ENCODE measurements at regions not wholly inside any gene's neighbourhood (a gene's known extent, or its start where the extent isn't known, plus 50 kb on each side); places are given as distances from the start of the nearest gene placed in this dataset. TPM values are rescaled to one million over a fixed set of nuclear protein-coding genes. Genes with fewer than 3 reads are reported as not detected.

DNA sequence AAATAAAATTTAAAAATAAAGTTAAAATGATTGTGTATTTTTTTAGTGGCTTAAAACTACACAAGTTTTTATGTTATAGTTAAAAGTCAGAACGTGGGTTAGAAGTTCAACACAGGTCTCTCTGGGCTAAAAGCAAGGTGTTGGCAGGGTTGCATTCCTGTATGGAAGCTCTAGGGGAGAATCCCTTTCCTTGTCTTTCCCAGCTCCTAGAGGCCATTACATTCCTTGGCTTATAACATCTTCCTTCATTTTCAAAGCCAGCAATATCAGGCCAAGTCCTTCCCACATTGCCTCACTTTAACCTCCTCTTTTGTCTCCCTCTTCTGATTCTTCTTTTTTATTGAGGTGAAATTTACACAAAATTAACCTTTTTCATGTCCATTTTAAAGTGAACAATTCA lies 52.4 kb upstream of the EEPD1 start:
- H2AK5ac ChIP-seq (ENCODE audit: low read depth, low read length), result no peak overlapping the region
- no peak overlapping the region for H2BK15ac ChIP-seq (ENCODE audit: low read depth, low read length)
- 0 out of 2 replicates have a peak, but pooled peaks cover 2% of the 10 kb centered on the region for H3K9me1 ChIP-seq (ENCODE audit: insufficient read depth, low read length)
- H3K9me3 ChIP-seq (ENCODE audit: control insufficient read depth, insufficient read depth, low read length), result peaks cover 3% of the 10 kb centered on the region; the same call in 1 of the 2 replicates
- TF ChIP-seq CHD1 (IDR thresholded peaks at IDR 0.05; ENCODE audit: low read depth, low read length), result no peak
- TF ChIP-seq RFX5 (IDR thresholded peaks at IDR 0.05; ENCODE audit: low read depth, low read length), result no peak
- TF ChIP-seq MAFK (IDR thresholded peaks at IDR 0.05; ENCODE audit: low read depth, low read length), result no peak
- no peak for TF ChIP-seq SMC3 (IDR thresholded peaks at IDR 0.05; ENCODE audit: low read depth, low read length)
- no peak overlapping the region for H4K5ac ChIP-seq (ENCODE audit: low read depth, low read length)
- H3K18ac ChIP-seq (ENCODE audit: low read depth, low read length), result no peak overlapping the region
- dilution Hi-C loops (cut with HindIII; ENCODE audit: low sequenced_read_pairs, unreplicated experiment) (no loop called here), intact Hi-C loops (cut with micrococcal nuclease) (no loop called here), in situ Hi-C loops (cut with MboI; ENCODE audit: low sequenced_read_pairs) (no loop called here)
- H3K79me1 ChIP-seq (ENCODE audit: low read depth in 1 of 2, low read length in 2 of 2), result no peaks in the 10 kb centered on the region
- H4K8ac ChIP-seq (ENCODE audit: low read depth in 2 of 2, low read length in 2 of 2), result no peak overlapping the region
- no peak overlapping the region for H3K27ac ChIP-seq (ENCODE audit: insufficient read depth, low read length)
- no peak overlapping the region for H3K14ac ChIP-seq (replicated peaks; ENCODE audit: low read depth, low read length)
- H2BK120ac ChIP-seq (ENCODE audit: low read depth, low read length), result no peak overlapping the region
- BruUV-seq (replicated peaks), result no TSS peak
- no peak overlapping the region for H3K4ac ChIP-seq (ENCODE audit: low read depth, low read length)
- H3K4me1 ChIP-seq (ENCODE audit: control insufficient read depth, insufficient read depth, low read length), result no peaks in the 10 kb centered on the region
- ChIA-PET POLR2A (ENCODE audit: unreplicated experiment) (no interaction called here), CTCF (no interaction called here)
- no peaks in the 10 kb centered on the region for H3K36me3 ChIP-seq (ENCODE audit: control insufficient read depth, insufficient read depth, low read length)
- no peak for DNase-seq
- no CpG with 5 or more reads among the region's 1 CpG for WGBS, 2 experiments (ENCODE audit: extremely low coverage in 2 of 2, insufficient read length in 1 of 2)
- H3K4me3 ChIP-seq (ENCODE audit: insufficient read depth, low read depth, low read length), result no peak overlapping the region
- H2BK5ac ChIP-seq (ENCODE audit: low read depth, low read length, poor library complexity, severe bottlenecking), result no peak overlapping the region
- no peak for ATAC-seq (ENCODE audit: low read depth)
- H2AFZ ChIP-seq (replicated peaks; ENCODE audit: low read length, poor library complexity), result no peak overlapping the region
- no peak overlapping the region for H2BK20ac ChIP-seq (ENCODE audit: low read depth, low read length)
- H2AK9ac ChIP-seq (replicated peaks; ENCODE audit: low read depth, low read length, poor library complexity), result no peak overlapping the region
- H4K91ac ChIP-seq (ENCODE audit: insufficient read depth, low read depth, low read length), result no peak overlapping the region
- no peaks in the 10 kb centered on the region for H4K20me1 ChIP-seq (ENCODE audit: insufficient read depth, low read length)
- H3K27me3 ChIP-seq (ENCODE audit: control insufficient read depth, insufficient read depth, low read length), result peaks cover 17% of the 10 kb centered on the region
- H3K4me2 ChIP-seq (ENCODE audit: low read depth, low read length), result no peak overlapping the region
- no peak overlapping the region for H3K23ac ChIP-seq (ENCODE audit: low read depth, low read length)
- no peak overlapping the region for H3K56ac ChIP-seq (ENCODE audit: extremely low read depth, insufficient read depth, low read length)
- H3K9ac ChIP-seq (ENCODE audit: low read depth, low read length), result no peak overlapping the region

Small RNAs in the stretch of these regions (microRNA-seq; reads per million reads assigned to microRNA genes)
- gene RNU6-1085P (ENCODE audit: insufficient read depth, insufficient read length), result not detected

Small RNAs in the stretch of these regions (small RNA-seq; reads per million reads assigned to genes)
- 0 reads per million in 5 experiments for gene RNU6-1085P
